Calu3 (cell line): ENCODE measurements at regions not wholly inside any gene's neighbourhood (a gene's known extent, or its start where the extent isn't known, plus 50 kb on each side); places are given as distances from the start of the nearest gene placed in this dataset.

ENCODE experiments used
- BruUV-seq: library from RNA; stranded (reverse); fragments of 400-500 nt; replicated peaks from 2 replicates; lab custom pipeline; 2021; lab: Mats Ljungman, UMichigan
- CTCF ChIA-PET: fragments of 300-600 bp; sonication (Branson Sonifier 250); formaldehyde crosslinking; loops from one replicate; lab custom pipeline; 2022; ENCODE audit warnings: antibody characterized with exemption; lab: Charles Lee
- DNase-seq: peaks from one replicate; pipeline ENCODE4 v3.0.0; 2022
- H3K27ac Mint-ChIP-seq: one replicate; pipeline ENCODE4 v1.8.0; 2022; ENCODE audit warnings: mixed read lengths; ENCODE audit not compliant: unreplicated experiment
- H3K27me3 Mint-ChIP-seq: one replicate; pipeline ENCODE4 v1.8.0; 2022; ENCODE audit warnings: mixed read lengths; ENCODE audit not compliant: unreplicated experiment
- H3K36me3 Mint-ChIP-seq: one replicate; pipeline ENCODE4 v1.8.0; 2022; ENCODE audit warnings: mild to moderate bottlenecking, moderate library complexity, mixed read lengths; ENCODE audit not compliant: insufficient read depth, unreplicated experiment
- H3K4me1 Mint-ChIP-seq: one replicate; pipeline ENCODE4 v1.8.0; 2022; ENCODE audit warnings: mild to moderate bottlenecking, low read depth, mixed read lengths; ENCODE audit not compliant: unreplicated experiment
- H3K4me3 Mint-ChIP-seq: one replicate; pipeline ENCODE4 v1.8.0; 2022; ENCODE audit warnings: mild to moderate bottlenecking, low read depth, moderate library complexity, mixed read lengths; ENCODE audit not compliant: unreplicated experiment
- H3K9me3 Mint-ChIP-seq: one replicate; pipeline ENCODE4 v1.8.0; 2022; ENCODE audit warnings: low read depth, mixed read lengths; ENCODE audit not compliant: unreplicated experiment
- CTCF ChIP-seq: fragments of 200-600 bp; IDR thresholded peaks from one replicate; pipeline ENCODE4 v1.8.0; 2022; ENCODE audit warnings: antibody characterized with exemption; ENCODE audit not compliant: unreplicated experiment
- intact Hi-C: fragments of 100-400 bp; cut with micrococcal nuclease; formaldehyde crosslinking; loops from one replicate; pipeline ENCODE4 v1.10.0; 2022; ENCODE audit not compliant: unreplicated experiment

- BruUV-seq = no TSS peak
- Mint-ChIP-seq H3K27ac (no peak overlapping the region), H3K4me1 (peaks cover 20% of the 10 kb centered on the region), H3K4me3 (no peak overlapping the region), H3K9me3 (no peaks in the 10 kb centered on the region), H3K36me3 (no peaks in the 10 kb centered on the region), H3K27me3 (no peaks in the 10 kb centered on the region)
- no peak for DNase-seq
- intact Hi-C loops = no loop called here
- CTCF ChIA-PET = no interaction called here
- TF ChIP-seq CTCF = no peak
These were observed 119.8 kb downstream of the BANF2 start for GRCh38 chr20:17819395-17820093.

- Mint-ChIP-seq H3K9me3 (no peaks in the 10 kb centered on the region), H3K4me3 (no peak overlapping the region), H3K36me3 (no peaks in the 10 kb centered on the region), H3K27ac (no peak overlapping the region), H3K27me3 (no peaks in the 10 kb centered on the region), H3K4me1 (peaks cover 11% of the 10 kb centered on the region)
- TF ChIP-seq CTCF = no peak
- BruUV-seq = no TSS peak
- intact Hi-C loops = no loop called here
- DNase-seq = no peak
- CTCF ChIA-PET = no interaction called here
These were observed 118.4 kb downstream of the BANF2 start for GRCh38 chr20:17818187-17818586.

- H3K27me3 Mint-ChIP-seq = no peaks in the 10 kb centered on the region
- CTCF ChIA-PET = no interaction called here
- H3K4me1 Mint-ChIP-seq = peaks cover 7% of the 10 kb centered on the region
- intact Hi-C loops = no loop called here
- no peak for TF ChIP-seq CTCF
- DNase-seq = no peak
- BruUV-seq = no TSS peak
- no peaks in the 10 kb centered on the region for H3K9me3 Mint-ChIP-seq
- no peak overlapping the region for H3K27ac Mint-ChIP-seq
- no peaks in the 10 kb centered on the region for H3K36me3 Mint-ChIP-seq
- H3K4me3 Mint-ChIP-seq = no peak overlapping the region
These were observed 117.2 kb downstream of the BANF2 start for GRCh38 chr20:17816804-17817587.

GRCh38 chr20:17811628-17811965, 111.8 kb downstream of the BANF2 start:
- H3K27ac Mint-ChIP-seq = no peak overlapping the region
- H3K27me3 Mint-ChIP-seq = no peaks in the 10 kb centered on the region
- BruUV-seq = no TSS peak
- no peak overlapping the region for H3K4me3 Mint-ChIP-seq
- CTCF ChIA-PET = no interaction called here
- no peaks in the 10 kb centered on the region for H3K36me3 Mint-ChIP-seq
- intact Hi-C loops = no loop called here
- no peak for DNase-seq
- no peaks in the 10 kb centered on the region for H3K9me3 Mint-ChIP-seq
- TF ChIP-seq CTCF = no peak
- no peaks in the 10 kb centered on the region for H3K4me1 Mint-ChIP-seq
